Cardiac muscle cell (in vitro differentiated cells and primary cell): ENCODE measurements at regions not wholly inside any gene's neighbourhood (a gene's known extent, or its start where the extent isn't known, plus 50 kb on each side); places are given as distances from the start of the nearest gene placed in this dataset.
A peak's percentile ranks its signal among the peaks of the same experiment; 100 is the strongest.

Source experiments
- DNase-seq, 2 donors: peaks; one replicate each; pipeline versions ENCODE4 v3.0.0 to v3.0.0-alpha.2; 2010 to 2017; ENCODE audit warnings: low read depth in 1 of 2, low spot score in 1 of 2
- H3K27ac ChIP-seq: fragments of 200-600 bp; sonication (generic); 2 replicates; pipeline ENCODE4 v1.5.1; 2016
- H3K27me3 ChIP-seq: fragments of 200-600 bp; sonication (generic); 2 replicates; pipeline ENCODE4 v1.6.0; 2016; ENCODE audit warnings: control low read depth
- H3K36me3 ChIP-seq: fragments of 200-600 bp; sonication (generic); 2 replicates; pipeline ENCODE4 v1.5.1; 2016; ENCODE audit warnings: control low read depth
- H3K4me1 ChIP-seq: fragments of 200-600 bp; sonication (generic); 2 replicates; pipeline ENCODE4 v1.8.1; 2017; ENCODE audit warnings: low read depth, mild to moderate bottlenecking, mixed run types
- H3K4me3 ChIP-seq: fragments of 200-600 bp; sonication (generic); 2 replicates; pipeline ENCODE4 v1.5.1; 2016; ENCODE audit warnings: mild to moderate bottlenecking
- H3K9me3 ChIP-seq: fragments of 200-600 bp; sonication (generic); 2 replicates; pipeline ENCODE4 v1.5.1; 2017; ENCODE audit warnings: low read depth, mild to moderate bottlenecking, control low read depth
- CTCF ChIP-seq: IDR thresholded peaks from 2 replicates; pipeline ENCODE4 v1.5.1; 2012; ENCODE audit warnings: low read depth, mild to moderate bottlenecking, low read length

- no peaks in the 10 kb centered on the region for H3K36me3 ChIP-seq
- TF ChIP-seq CTCF, result no peak
- no peaks in the 10 kb centered on the region for H3K9me3 ChIP-seq
- no peak for DNase-seq
- H3K27me3 ChIP-seq, result no peaks in the 10 kb centered on the region
- no peaks in the 10 kb centered on the region for H3K4me1 ChIP-seq
- H3K27ac ChIP-seq, result no peak overlapping the region
- no peak overlapping the region for H3K4me3 ChIP-seq
These were observed 108.6 kb upstream of the VRK1 start for GRCh38 chr14:96688629-96689028.

- H3K27me3 ChIP-seq, result no peaks in the 10 kb centered on the region
- no peak for DNase-seq
- no peak for TF ChIP-seq CTCF
- H3K4me3 ChIP-seq, result no peak overlapping the region
- no peak overlapping the region for H3K27ac ChIP-seq
- no peaks in the 10 kb centered on the region for H3K36me3 ChIP-seq
- no peaks in the 10 kb centered on the region for H3K4me1 ChIP-seq
- H3K9me3 ChIP-seq, result no peaks in the 10 kb centered on the region
These were observed 106.3 kb upstream of the VRK1 start for GRCh38 chr14:96690713-96691383.

GRCh38 chr14:96693252-96693820 is 103.8 kb upstream of the VRK1 start:
- DNase-seq, result no peak
- H3K27me3 ChIP-seq, result no peaks in the 10 kb centered on the region

GRCh38 chr14:96693987-96694386 is 103.2 kb upstream of the VRK1 start:
- H3K9me3 ChIP-seq, result no peaks in the 10 kb centered on the region
- no peak overlapping the region for H3K27ac ChIP-seq
- TF ChIP-seq CTCF, result no peak
- no peaks in the 10 kb centered on the region for H3K27me3 ChIP-seq
- no peaks in the 10 kb centered on the region for H3K36me3 ChIP-seq
- peak in 1 of 2 donors; percentile 17 for DNase-seq
- H3K4me3 ChIP-seq, result no peak overlapping the region
- peaks cover 6% of the 10 kb centered on the region for H3K4me1 ChIP-seq

More at GRCh38 chr14:96693252-96693820, 103.8 kb upstream of the VRK1 start:
- no peaks in the 10 kb centered on the region for H3K36me3 ChIP-seq
- peaks cover 3% of the 10 kb centered on the region for H3K4me1 ChIP-seq
- no peak overlapping the region for H3K27ac ChIP-seq
- no peaks in the 10 kb centered on the region for H3K9me3 ChIP-seq
- no peak for TF ChIP-seq CTCF
- no peak overlapping the region for H3K4me3 ChIP-seq

GRCh38 chr14:96698960-96699539 is 98.1 kb upstream of the VRK1 start:
- no peaks in the 10 kb centered on the region for H3K36me3 ChIP-seq
- H3K4me1 ChIP-seq, result peaks cover 6% of the 10 kb centered on the region
- no peak for TF ChIP-seq CTCF
- H3K9me3 ChIP-seq, result no peaks in the 10 kb centered on the region
- no peaks in the 10 kb centered on the region for H3K27me3 ChIP-seq
- H3K4me3 ChIP-seq, result no peak overlapping the region
- no peak for DNase-seq
- H3K27ac ChIP-seq, result no peak overlapping the region
